Panc1 (cell line): ENCODE measurements at regions not wholly inside any gene's neighbourhood (a gene's known extent, or its start where the extent isn't known, plus 50 kb on each side); places are given as distances from the start of the nearest gene placed in this dataset.

Source experiments
- ATAC-seq: fragments of 200-7000 bp; cut with Tn5 transposase; 2 replicates; pipeline ENCODE4 v1.9.1; 2020; ENCODE audit warnings: mild to moderate bottlenecking, moderate library complexity
- BruUV-seq: library from RNA; stranded (reverse); fragments of 400-500 nt; replicated peaks from 2 replicates; lab custom pipeline; 2021; lab: Mats Ljungman, UMichigan
- CTCF ChIA-PET: fragments of 300-600 bp; sonication (Branson Sonifier 250); formaldehyde crosslinking; loops from one replicate; lab custom pipeline; 2022; ENCODE audit warnings: antibody characterized with exemption; lab: Charles Lee
- POLR2A ChIA-PET: fragments of 300-600 bp; sonication (Branson Sonifier 250); formaldehyde crosslinking; loops from one replicate; lab custom pipeline; 2022; ENCODE audit warnings: antibody characterized with exemption; lab: Charles Lee
- DNase-seq: peaks from one replicate; pipeline ENCODE4 v3.0.0-alpha.2; 2010; ENCODE audit warnings: low read depth, low spot score
- H3K27ac ChIP-seq: 2 replicates; pipeline ENCODE4 v1.5.1; 2011; ENCODE audit warnings: mild to moderate bottlenecking, low read length, inconsistent platforms
- H3K27me3 ChIP-seq: fragments of 200-500 bp; sonication (Bioruptor generic); 2 replicates; pipeline ENCODE4 v1.6.0; 2014; ENCODE audit warnings: low read length, inconsistent platforms; ENCODE audit not compliant: control insufficient read depth, insufficient read depth
- H3K36me3 ChIP-seq: fragments of 200-500 bp; sonication (Bioruptor generic); 2 replicates; pipeline ENCODE4 v1.5.1; 2014; ENCODE audit warnings: inconsistent platforms, mild to moderate bottlenecking, low read length, moderate library complexity; ENCODE audit not compliant: control insufficient read depth, insufficient read depth
- H3K4me1 ChIP-seq: 2 replicates; pipeline ENCODE4 v1.5.1; 2011; ENCODE audit warnings: inconsistent platforms, mild to moderate bottlenecking, low read length, moderate library complexity; ENCODE audit not compliant: control insufficient read depth, insufficient read depth
- H3K4me3 ChIP-seq, 2 experiments: 2 replicates each; pipeline ENCODE4 v1.5.1; 2011 to 2012; ENCODE audit warnings: low read depth in 2 of 2, low read length in 2 of 2, mild to moderate bottlenecking in 2 of 2, inconsistent platforms in 1 of 2, moderate library complexity in 1 of 2
- H3K9me3 ChIP-seq: fragments of 200-500 bp; sonication (Bioruptor generic); 2 replicates; pipeline ENCODE4 v1.5.1; 2014; ENCODE audit warnings: low read depth, mild to moderate bottlenecking, inconsistent platforms, low read length, moderate library complexity; ENCODE audit not compliant: control insufficient read depth, insufficient read depth
- CTCF ChIP-seq: fragments of 450-650 bp; IDR thresholded peaks from 2 replicates; pipeline ENCODE4 v1.5.1; 2017; ENCODE audit warnings: mild to moderate bottlenecking
- POLR2AphosphoS5 ChIP-seq: IDR thresholded peaks from 2 replicates; pipeline ENCODE4 v1.6.1; 2012; ENCODE audit warnings: mild to moderate bottlenecking, low read depth, low read length, moderate library complexity
- REST ChIP-seq, 2 experiments: IDR thresholded peaks; 2 replicates each; pipeline ENCODE4 v1.6.1; 2011 to 2012; ENCODE audit warnings: low read depth in 2 of 2, control low read depth in 1 of 2, low read length in 1 of 2, mild to moderate bottlenecking in 1 of 2, moderate library complexity in 1 of 2; ENCODE audit not compliant: insufficient read depth in 1 of 2
- SIN3A ChIP-seq: IDR thresholded peaks from 2 replicates; pipeline ENCODE4 v1.6.1; 2012; ENCODE audit warnings: low read depth, mild to moderate bottlenecking, low read length, moderate library complexity, borderline replicate concordance; ENCODE audit not compliant: insufficient read depth
- TCF7L2 ChIP-seq: IDR thresholded peaks from 2 replicates; pipeline ENCODE4 v1.6.1; 2011; ENCODE audit warnings: mild to moderate bottlenecking, low read depth, low read length, inconsistent platforms
- in situ Hi-C: cut with HindIII; loops from 2 replicates; pipeline ENCODE4 v1.10.0; 2016; ENCODE audit warnings: low sequenced_read_pairs, low pct_unique_long_range_greater_than_20kb
- intact Hi-C: fragments of 100-400 bp; cut with micrococcal nuclease; formaldehyde crosslinking; loops from one replicate; pipeline ENCODE4 v1.10.0; 2022; ENCODE audit not compliant: unreplicated experiment

GRCh38 chr6:132107896-132108295, 156.7 kb upstream of the CCN2 start:
- no peak overlapping the region for H3K4me3 ChIP-seq

GRCh38 chr6:132101535-132101934, 150.4 kb upstream of the CCN2 start:
- no TSS peak for BruUV-seq
- no peak overlapping the region for H3K4me3 ChIP-seq
- H3K27me3 ChIP-seq: no peaks in the 10 kb centered on the region
- ATAC-seq (no peak), DNase-seq (no peak)
- POLR2A ChIA-PET: no interaction called here
- in situ Hi-C loops: no loop called here
- TF ChIP-seq CTCF (no peak), POLR2AphosphoS5 (no peak), TCF7L2 (no peak), REST (IDR thresholded peaks at IDR 0.05; ENCODE audit: insufficient read depth in 1 of 2, low read depth in 2 of 2, low read length in 1 of 2) (no peak), SIN3A (no peak)
- CTCF ChIA-PET: no interaction called here
- H3K27ac ChIP-seq: no peak overlapping the region
- no peaks in the 10 kb centered on the region for H3K4me1 ChIP-seq
- intact Hi-C loops: no loop called here
- no peaks in the 10 kb centered on the region for H3K36me3 ChIP-seq
- no peaks in the 10 kb centered on the region for H3K9me3 ChIP-seq

More at GRCh38 chr6:132107896-132108295, 156.7 kb upstream of the CCN2 start:
- in situ Hi-C loops (no loop called here), intact Hi-C loops (no loop called here)
- ChIA-PET POLR2A (interaction anchor here (0.6 kb wide), 1 partner anchor 12 kb away, joined by 3 read pairs; no protein-coding TSS in a partner anchor), CTCF (no interaction called here)
- Histone ChIP-seq H3K9me3 (peaks cover 11% of the 10 kb centered on the region; the same call in 1 of the 2 replicates), H3K27ac (no peak overlapping the region), H3K36me3 (no peaks in the 10 kb centered on the region), H3K27me3 (no peaks in the 10 kb centered on the region), H3K4me1 (no peaks in the 10 kb centered on the region)
- no peak for DNase-seq
- TF ChIP-seq POLR2AphosphoS5: no peak
- no peak for TF ChIP-seq REST (IDR thresholded peaks at IDR 0.05; ENCODE audit: insufficient read depth in 1 of 2, low read depth in 2 of 2, low read length in 1 of 2)
- no peak for TF ChIP-seq TCF7L2
- no peak for TF ChIP-seq CTCF
- no peak for TF ChIP-seq SIN3A
- no peak for ATAC-seq
- BruUV-seq: no TSS peak
